Stimulated activated CD8-positive, alpha-beta memory T cell treated with anti-CD3 and anti-CD28 coated beads, Interleukin-7, amount 100 ng/mL, for 1 hour (primary cell): ENCODE measurements at regions not wholly inside any gene's neighbourhood (a gene's known extent, or its start where the extent isn't known, plus 50 kb on each side); places are given as distances from the start of the nearest gene placed in this dataset.
"Not testable (repeated sequence)": the region's sequence is repeated elsewhere in the genome, so short reads cannot be mapped to it uniquely, and the experiment has no call there.

Experiments
- DNase-seq, 2 donors: peaks; one replicate each; pipeline ENCODE4 v3.0.0-alpha.2; 2020; ENCODE audit warnings: low read depth in 2 of 2

DNA sequence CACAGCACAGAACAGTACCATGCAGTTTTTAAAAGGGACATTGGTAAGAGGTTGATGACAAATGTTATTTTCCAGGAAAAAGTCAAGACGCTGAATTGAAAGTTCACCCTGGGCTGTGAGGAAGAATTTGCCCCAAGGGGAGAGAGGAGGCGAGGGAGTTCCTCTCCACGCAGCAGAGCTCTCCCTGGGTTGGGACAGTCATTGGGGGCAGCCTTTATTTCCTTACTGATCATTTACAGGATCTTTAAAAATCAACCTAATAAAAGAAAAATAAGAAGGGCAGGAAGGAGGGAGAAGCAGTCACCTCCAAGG, 49.9 kb upstream of the WNT7B start:
- no peak for DNase-seq

DNA sequence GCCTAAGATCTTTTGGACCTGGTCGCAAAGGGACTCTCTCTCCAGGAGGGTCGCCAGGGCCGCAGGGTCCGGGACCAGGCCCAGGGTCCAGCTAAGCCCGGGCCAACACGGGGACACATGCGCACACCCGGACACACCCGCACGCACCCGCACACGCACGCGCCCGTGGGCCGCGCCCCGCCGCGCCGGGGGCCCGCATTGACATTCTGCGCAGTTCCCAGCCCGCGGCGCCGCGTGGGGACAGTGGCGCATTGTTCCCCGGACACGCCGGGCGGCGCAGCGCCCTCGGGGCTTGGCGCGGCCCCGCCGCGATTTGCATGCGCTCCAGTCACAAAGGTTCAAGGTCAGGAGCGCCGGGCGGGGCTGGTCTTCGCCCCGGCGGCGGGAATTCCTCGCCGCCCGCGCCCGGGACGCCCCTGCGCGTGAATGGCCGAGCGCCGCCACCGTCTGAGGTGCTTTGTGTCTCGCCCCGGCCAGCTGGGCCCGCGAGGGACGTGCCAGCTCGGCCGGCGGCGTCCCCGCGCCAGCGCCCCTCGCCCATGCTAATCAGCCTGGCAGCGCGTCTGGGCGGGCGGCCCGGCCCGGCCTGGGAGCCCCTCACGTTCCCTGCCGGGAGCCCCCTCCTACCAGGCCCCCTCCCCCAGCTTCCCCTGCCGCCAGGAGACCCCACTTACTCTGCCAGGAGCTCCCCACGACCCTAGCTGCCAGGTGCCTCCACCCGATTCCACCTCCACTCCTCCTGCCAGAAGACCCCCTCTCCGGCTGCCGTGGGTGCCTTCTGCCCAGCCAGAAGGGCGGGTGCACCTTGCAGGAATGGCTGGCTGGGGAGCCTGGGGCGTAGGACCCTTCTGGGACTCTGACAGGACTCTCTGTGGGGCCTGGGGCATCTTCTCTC, 50.5 kb upstream of the WNT7B start:
- no peak for DNase-seq

DNA sequence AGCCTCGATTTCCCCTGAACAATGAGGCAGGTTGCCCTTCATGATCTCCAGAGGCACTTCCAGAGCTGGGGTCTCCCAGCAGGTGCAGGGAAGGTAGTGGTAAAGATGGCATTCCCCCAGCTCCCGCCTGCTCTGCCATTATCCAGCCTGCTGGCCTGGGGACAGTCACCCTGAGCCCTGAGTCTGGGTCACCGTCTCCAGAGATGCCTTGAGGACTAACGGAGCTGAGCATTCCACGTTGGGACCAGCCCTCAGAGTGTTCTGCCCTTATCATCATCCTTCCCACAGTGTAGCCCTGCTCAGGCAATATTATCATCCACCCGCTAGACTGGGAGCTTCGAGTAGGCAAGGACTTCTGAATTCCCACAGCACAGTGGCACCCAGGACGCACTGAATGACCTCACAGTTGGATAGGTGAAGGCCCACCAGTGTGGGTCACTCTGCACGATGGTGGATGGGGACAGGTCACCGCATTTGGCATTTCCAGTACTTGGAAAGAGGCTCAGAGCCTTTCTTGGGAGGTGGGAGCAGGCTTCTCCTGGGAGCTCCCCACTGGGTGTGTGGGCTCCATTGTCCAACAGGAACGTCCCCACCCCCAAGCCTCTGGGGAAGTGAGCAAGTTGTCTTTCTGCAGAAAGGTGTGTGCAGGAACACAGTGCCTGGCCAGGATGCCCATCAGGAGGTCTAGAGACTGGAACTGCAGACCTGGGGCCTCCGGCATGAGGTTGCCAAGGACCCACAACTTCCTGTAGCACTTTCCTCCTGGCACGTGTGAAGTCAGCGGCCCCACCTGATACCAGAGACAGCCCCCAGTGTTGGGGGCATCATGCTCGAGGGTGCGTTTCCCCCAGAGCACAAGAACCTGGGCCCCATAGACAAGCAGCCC, 51.4 kb upstream of the WNT7B start:
- DNase-seq, result no peak

DNA sequence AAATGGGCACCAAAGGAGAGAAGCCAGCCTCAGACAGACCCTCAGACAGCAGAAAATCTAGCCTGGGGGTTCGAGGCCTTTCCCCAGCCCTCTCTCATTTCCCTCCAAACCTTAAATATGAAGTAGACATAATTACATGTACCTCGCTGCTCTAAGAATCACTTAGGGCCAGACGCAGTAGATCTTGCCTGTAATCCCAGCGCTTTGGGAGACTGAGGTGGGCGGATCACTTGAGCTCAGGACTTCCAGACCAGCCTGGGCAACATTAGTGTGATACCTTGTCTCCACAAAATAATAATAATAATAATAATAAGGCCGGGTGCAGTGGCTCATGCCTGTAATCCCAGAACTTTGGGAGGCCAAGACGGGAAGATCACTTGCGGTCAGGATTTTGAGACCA, 52.1 kb upstream of the WNT7B start:
- DNase-seq, result no peak

DNA sequence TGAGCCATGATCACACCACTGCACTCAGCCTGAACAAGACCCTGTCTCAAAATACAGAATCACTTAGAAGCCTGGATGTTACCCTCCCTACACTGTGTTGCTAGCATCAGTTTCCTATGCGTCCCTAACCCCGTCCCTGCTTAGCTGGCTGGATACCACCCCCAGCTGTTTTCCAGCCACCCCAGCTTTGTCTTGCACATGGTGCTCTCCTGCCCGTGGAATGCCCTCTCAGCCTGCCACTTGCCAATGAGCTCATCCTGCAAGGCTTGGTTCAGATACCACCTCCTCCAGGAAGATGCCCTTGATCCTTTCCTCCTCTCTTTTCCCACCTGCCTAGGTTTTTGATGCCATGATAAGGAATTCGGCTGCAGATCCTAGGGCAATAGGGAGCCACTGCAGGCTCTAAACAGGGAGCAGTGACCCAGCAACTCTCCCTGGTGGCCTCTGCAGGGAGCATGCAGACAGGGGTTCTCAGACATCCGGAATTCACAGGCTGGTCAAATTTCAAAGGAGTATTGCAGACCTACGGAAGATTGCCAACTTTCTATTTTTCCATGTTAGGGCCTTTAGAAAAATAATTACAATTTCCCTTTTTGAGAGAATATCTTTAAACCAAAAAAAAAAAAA, 52.7 kb upstream of the WNT7B start:
- no peak for DNase-seq

DNA sequence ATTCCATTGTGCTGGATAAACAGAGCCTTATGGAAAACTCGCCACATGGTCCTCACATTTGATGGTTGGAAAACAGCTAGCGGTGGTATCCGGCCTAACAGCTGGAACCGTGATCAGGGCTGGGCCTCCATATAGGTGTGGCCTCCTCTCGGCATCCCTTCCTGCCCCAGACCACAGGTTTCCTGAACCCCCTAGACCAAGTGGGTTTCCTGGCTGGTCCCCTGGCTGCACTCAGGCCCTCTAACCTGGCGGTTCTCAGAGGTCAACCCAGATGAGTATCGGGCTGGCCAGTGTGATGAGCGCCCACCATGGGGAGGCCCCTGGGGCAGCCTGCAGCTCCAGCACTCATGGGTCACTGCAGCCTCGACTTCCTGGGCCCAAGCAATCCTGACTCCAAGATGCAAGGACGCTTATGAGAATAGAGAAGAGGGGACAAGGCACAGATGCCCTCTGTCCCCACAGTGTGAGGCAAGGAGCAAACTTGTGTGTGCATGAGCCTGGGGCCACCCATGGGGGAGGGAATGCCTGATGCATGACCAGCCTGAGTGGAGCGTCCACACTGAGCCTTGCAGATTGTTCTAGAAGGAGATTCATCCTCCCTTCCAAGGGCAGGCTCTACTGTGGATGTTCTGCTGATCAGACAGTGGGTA, 53.4 kb upstream of the WNT7B start:
- DNase-seq, result no peak

DNA sequence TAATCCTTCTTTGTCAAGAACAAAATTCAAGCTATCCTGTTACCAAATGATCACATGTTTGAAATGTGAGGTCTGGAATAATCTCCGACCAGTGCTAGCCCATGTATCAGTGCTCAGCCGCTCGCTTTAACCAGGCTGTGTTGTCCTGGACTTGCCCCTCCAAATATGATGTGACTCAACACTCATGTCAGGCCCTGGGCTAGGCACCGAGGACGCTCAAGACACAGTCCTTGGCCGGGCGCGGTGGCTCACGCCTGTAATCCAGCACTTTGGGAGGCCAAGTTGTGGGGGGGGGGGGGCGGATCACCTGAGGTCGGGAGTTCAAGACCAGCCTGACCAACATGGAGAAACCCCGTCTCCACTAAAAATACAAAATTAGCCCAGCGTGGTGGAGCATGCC, 54.1 kb upstream of the WNT7B start:
- DNase-seq, result no peak

DNA sequence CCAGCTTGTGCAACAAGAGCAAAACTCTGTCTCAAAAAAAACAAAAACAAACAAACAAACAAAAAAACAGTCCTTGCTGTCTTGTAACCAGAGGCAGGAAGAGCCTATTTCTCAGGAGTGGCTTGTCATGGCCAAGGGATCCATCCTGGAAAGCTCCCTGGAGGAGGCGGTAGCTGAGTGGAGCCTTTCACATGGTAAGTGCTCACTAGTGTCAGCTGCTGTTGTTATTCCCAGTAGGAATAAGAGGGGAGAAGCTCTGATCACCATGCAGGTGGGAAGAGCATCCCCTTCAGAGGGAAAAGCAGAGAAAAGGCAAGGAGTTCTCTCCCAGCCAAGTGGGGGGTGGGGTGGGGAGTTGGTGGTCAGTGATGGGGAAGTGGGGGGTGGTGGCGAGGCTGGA, 54.6 kb upstream of the WNT7B start:
- DNase-seq, result no peak

DNA sequence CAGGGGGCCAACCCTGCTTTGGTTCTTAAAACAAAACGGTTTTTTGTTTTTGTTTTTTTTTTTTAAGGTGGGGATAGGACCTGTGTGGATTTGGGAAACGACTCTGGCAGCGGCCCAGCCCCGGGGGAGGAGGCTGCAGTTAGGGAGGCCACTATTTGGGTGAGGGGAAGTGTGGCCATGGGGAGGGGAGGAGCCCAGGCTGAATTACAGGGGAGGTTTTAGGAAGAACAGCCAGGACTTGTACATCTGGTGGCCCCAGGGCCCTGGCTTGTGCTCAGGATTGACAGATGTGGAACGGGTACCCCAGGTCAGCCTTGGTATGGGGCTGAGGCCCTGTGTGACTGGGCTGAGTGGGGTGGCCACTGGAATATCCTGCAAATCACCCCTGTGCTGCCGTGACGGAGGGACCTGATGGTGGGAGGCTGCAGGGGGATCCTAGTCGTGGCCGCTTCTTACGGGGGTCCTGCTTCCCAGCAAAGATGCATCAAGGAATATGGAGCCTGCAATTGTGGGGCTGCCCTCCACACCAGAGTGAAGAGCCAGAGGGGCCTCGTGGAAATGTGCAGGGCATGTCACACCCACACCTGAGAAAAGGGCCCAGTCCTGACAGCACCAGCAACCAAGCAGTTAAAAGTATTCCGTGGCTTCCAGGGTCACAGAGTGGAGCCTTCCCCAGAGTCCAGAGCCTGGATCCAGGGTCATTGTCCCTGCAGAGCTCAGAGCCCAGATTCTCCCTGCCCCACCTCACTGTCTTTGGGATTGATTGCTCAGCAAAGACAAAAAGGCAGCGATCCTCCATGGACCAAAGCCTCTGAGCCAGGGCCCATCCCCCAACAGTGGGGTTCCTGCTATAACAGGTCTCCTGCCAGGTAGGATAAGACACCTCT, 55.2 kb upstream of the WNT7B start:
- no peak for DNase-seq

DNA sequence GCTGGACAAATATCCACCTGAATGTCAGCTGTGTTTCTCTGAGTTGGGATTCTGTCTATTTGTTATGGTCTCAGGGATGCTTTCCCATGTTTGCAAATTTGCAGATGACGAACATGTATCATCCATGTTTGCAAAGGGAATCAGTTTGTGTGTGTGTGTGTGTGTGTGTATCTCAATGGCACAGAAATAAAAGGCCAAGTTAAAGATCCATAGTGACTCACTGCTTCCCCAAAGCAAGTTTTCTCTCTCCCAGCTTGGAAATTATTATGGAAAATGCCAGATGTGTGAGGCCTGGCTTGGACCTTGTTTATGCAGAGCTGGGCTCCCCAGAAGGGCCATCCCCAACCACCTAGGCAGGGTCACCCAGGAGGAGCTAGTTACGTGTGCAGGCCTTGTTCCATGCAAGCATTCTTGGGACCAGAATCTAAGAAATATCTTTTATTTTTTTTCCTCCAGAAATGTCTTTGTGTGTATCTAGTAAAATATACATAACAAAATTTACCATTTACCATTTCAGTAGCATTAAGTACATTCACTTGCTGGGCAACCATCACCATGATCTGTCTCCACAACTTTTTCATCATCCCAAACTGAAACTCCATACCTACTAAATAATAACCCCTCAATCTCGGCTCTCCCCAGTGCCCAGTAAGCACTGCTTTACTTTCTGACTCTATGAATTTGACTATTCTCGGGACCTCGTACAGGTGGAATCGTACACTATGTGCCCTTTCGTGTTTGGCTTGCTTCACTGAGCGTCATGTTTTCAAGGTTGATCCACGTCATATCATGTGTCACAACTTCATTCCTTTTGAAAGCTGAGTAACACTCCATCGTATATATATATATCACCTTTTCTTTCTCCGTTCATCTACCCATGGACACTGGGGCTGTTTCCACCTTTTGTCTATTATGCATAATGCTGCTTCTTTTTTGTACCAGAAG, 56.6 kb upstream of the WNT7B start:
- no peak for DNase-seq

DNA sequence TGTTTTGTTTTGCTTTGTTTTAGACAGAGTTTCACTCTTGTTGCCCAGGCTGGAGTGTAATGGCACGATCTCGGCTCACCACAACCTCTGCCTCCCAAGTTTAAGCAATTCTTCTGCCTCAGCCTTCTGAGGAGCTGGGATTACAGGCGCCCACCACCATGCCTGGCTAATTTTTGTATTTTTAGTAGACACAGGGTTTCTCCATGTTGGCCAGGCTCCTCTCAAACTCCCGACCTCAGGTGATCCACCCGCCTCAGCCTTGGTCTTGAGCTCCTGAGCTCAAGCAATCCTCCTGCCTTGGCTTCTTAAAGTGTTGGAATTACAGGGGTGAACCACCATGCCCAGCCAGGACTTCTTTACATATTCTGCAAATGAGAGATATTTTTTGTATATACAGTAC, 57.5 kb upstream of the WNT7B start:
- DNase-seq, result not testable (repeated sequence)

DNA sequence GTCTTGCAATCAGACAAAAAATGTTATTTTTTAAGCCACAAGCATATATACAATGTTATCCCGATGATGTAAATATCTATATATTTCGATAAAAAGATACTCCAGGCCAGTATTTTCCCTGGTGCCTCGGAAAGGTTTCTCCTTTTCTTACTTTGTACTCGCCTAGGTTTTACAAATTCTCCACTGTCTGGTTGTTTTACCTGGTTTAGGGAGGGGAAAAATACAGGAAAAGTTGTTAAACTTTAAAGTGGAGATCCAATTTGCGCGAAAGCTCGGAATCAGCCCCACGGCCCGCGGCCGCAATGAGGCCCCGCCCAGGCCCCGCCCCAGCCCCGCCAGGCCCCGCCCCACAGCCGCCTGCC, 58.4 kb upstream of the WNT7B start:
- no peak for DNase-seq

DNA sequence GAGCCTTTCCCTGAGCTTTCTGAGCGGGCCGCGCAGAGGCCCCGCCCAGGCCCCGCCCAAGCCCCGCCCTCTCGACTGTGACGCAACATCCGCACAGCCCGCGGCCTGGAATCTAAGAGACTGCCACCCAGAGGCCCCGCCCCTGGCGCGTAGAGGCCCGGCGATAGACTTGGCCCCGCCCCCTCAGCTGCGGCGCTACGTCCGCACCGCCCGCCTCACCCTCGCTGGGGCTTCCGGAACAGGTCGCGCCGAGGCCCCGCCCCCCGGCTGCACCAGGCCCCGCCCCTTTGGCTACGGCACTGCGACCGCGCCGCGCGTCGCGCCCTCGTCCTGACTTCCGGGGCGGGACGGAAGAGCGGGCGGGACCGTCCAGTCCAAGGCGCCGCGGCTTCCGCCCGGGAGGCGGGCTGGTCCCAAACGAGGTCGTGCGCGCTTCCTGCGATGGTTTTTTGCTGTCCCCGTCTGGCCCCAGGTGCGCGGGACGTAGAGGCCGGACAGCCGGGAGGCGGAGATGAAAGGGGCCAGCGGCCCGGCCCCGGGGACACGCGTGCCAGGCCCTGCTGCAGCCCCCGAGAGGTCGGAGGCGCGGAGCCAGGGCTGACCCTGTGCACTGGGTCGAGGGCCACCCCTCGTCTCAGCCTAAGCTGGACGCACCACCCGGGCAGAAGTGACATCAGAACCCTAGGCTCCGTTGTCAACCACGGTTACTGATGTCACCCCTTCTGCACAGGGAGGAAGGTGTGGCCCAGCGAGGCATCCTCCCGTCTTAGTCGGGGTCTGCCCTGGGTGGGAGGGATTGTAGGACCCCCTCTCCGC, 59.0 kb upstream of the WNT7B start:
- DNase-seq, result peak; percentile 99 to 100

DNA sequence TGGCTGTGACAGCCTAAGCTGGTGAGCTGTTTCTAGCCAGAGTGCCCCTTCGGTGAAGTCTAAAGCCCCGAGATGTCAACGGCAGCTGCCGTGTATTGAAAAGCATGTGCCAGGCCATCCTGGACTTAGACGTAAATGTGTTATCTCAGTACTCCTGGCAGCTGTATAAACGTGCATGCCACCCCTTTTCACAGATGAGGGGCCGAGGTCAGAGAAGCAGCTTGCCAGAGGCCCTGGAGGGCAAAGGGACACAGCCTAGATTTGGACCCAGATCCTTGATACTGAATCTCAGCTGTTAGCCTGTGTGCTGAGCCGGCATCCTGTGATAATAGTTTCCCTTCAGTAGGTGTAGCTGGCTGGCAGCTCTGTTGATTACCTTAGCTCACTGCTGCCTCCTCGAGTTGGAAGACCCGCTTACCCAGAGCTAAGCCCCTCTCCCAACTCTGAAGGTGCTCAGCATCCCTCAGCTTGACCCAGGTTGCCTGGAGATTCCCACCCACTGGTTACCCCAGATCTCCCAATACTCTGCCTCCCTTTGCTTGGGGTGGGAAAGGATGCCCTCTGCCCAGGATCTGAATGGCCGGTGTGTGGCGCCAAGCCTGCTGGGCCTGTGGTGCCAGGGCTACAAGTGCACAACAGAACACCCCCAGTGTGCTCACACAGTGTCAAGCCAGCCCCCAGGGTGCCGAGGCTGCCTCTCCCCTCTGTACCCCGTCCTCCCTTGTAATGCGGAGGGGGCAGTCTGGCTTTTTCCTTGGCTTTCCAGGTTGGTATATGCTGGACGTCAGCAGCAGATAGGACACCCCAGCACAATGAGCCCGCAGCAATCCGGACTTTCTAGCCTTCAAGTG, 59.8 kb upstream of the WNT7B start:
- no peak for DNase-seq

DNA sequence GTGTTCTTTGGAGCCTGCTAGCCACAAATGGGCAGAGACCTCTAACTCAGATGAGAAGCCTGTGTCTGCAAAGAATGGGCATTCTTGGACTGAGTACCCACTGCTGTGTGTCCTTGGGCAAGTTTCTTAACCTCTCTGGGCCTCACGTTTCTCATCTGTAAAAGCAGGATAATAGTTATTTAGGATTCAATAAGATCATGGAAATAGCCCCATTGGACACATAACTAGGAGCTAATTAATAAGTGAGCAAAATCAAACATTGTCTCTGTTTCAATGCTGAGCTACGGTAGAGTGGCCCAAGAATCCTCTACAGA, 61.2 kb upstream of the WNT7B start:
- no peak for DNase-seq

DNA sequence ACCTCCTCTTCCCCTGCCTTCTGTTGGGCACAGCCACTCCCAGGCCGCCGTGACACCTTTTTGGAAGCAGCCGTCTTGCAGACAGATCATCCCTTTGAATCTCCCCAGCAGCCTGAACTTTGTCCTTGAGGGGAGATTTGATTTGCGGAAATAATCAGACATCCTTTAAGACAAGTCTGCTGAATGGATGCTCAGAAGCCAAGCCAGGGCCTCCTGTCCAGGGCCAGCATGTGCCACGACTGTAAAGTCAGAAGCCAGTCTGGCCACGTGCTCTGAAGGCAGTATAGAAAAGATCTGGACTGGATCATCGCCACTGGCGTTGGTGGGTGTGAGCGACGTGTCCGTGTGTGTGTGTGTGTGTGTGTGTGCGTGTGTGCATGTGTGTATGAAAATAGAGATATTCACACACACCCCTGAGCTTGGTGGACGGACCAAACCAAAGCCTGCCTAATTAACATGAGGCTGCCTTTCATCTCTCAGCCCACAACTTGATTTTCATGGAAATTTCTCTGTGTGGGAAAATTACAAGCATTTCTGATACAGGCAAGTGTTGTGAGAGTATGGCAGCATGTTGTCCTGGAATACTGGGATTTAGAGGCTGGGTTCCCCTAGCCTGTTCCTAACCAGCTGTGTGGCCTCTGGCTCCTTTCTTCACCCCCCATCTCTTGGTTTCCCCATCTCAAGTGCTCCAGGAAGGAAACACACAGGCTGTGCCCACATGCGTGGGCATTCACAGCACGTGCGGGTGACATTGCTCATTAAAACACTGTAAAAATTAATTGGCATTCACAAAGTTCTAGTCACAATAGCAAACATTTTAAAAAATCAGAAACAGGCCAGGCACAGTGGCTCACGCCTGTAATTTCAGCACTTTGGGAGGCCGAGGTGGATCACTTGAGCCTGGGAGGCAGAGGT, 61.8 kb upstream of the WNT7B start:
- DNase-seq, result no peak

DNA sequence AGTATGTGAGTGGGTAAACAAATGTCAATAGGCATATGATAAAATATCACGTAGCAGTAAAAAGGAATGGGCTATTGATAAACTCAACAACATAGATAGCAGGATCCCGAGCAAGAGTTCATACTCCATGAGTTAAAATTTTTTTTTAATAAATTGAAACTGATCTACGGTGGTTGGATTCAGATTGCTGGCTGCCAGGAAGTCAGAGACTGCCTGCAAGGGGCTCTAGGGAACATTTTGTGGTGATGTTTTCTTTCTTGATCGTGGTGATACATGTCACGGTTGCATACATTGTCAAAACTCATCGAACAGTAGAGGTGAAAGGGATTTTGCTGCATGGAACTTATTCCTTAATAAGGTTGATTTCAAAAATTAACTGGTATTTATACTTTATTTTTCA, 62.6 kb upstream of the WNT7B start:
- DNase-seq, result no peak
